Upper lobe of right lung (tissue), 1 donor: ENCODE measurements at regions not wholly inside any gene's neighbourhood (a gene's known extent, or its start where the extent isn't known, plus 50 kb on each side); places are given as distances from the start of the nearest gene placed in this dataset.

Experiments
- ATAC-seq: fragments of 200-7000 bp; cut with Tn5 transposase; one replicate; pipeline ENCODE4 v1.9.1; 2020; ENCODE audit warnings: mild to moderate bottlenecking, moderate library complexity
- DNase-seq: peaks from one replicate; pipeline ENCODE4 v3.0.0-alpha.2; 2020
- H3K27ac ChIP-seq: fragments of 200-600 bp; one replicate; pipeline ENCODE4 v1.8.0; 2022
- H3K27me3 ChIP-seq: fragments of 200-600 bp; one replicate; pipeline ENCODE4 v1.8.0; 2022; ENCODE audit warnings: mild to moderate bottlenecking
- H3K36me3 ChIP-seq: fragments of 200-600 bp; one replicate; pipeline ENCODE4 v1.8.0; 2022
- H3K4me1 ChIP-seq: fragments of 200-600 bp; one replicate; pipeline ENCODE4 v1.8.0; 2022
- H3K4me3 ChIP-seq: fragments of 200-600 bp; one replicate; pipeline ENCODE4 v1.8.0; 2022; ENCODE audit warnings: mild to moderate bottlenecking
- H3K9me3 ChIP-seq: fragments of 200-600 bp; one replicate; pipeline ENCODE4 v1.8.0; 2022
- CTCF ChIP-seq: fragments of 200-600 bp; IDR thresholded peaks from one replicate; pipeline ENCODE4 v1.8.0; 2022; ENCODE audit warnings: antibody characterized with exemption
- intact Hi-C: fragments of 100-400 bp; cut with DNase I; formaldehyde crosslinking; loops from one replicate; pipeline ENCODE4 v1.11.0; 2022
- donor health status: DM: no; HTN: yes; CAD: no; lungs with severe emphysema.

GRCh38 chr20:11379257-11380011 is 538.3 kb upstream of the BTBD3 start:
- DNase-seq, result no peak
- intact Hi-C loops, result no loop called here
- H3K27me3 ChIP-seq, result no peaks in the 10 kb centered on the region
- H3K36me3 ChIP-seq, result no peaks in the 10 kb centered on the region
- no peak overlapping the region for H3K4me3 ChIP-seq
- H3K27ac ChIP-seq, result no peak overlapping the region
- TF ChIP-seq CTCF, result no peak
- H3K9me3 ChIP-seq, result no peaks in the 10 kb centered on the region
- ATAC-seq, result no peak
- H3K4me1 ChIP-seq, result no peaks in the 10 kb centered on the region

GRCh38 chr20:11380283-11380682 is 537.4 kb upstream of the BTBD3 start:
- H3K27me3 ChIP-seq, result no peaks in the 10 kb centered on the region
- no peaks in the 10 kb centered on the region for H3K4me1 ChIP-seq
- intact Hi-C loops, result no loop called here
- TF ChIP-seq CTCF, result no peak
- no peak for DNase-seq
- no peaks in the 10 kb centered on the region for H3K9me3 ChIP-seq
- H3K4me3 ChIP-seq, result no peak overlapping the region
- no peak overlapping the region for H3K27ac ChIP-seq
- H3K36me3 ChIP-seq, result no peaks in the 10 kb centered on the region
- ATAC-seq, result no peak

GRCh38 chr20:11387189-11387754 is 530.4 kb upstream of the BTBD3 start:
- Histone ChIP-seq H3K4me3 (no peak overlapping the region), H3K27me3 (no peaks in the 10 kb centered on the region), H3K36me3 (no peaks in the 10 kb centered on the region), H3K27ac (no peak overlapping the region), H3K9me3 (no peaks in the 10 kb centered on the region), H3K4me1 (no peaks in the 10 kb centered on the region)
- DNase-seq, result no peak
- ATAC-seq, result no peak
- TF ChIP-seq CTCF, result no peak
- intact Hi-C loops, result no loop called here

- intact Hi-C loops, result no loop called here
- no peak for TF ChIP-seq CTCF
- no peak overlapping the region for H3K27ac ChIP-seq
- H3K36me3 ChIP-seq, result no peaks in the 10 kb centered on the region
- DNase-seq, result no peak
- H3K4me3 ChIP-seq, result no peak overlapping the region
- no peaks in the 10 kb centered on the region for H3K4me1 ChIP-seq
- no peak for ATAC-seq
- H3K9me3 ChIP-seq, result no peaks in the 10 kb centered on the region
- H3K27me3 ChIP-seq, result no peaks in the 10 kb centered on the region
Observed at GRCh38 chr20:11389186-11389585, 528.5 kb upstream of the BTBD3 start.

- H3K4me3 ChIP-seq, result no peak overlapping the region
- H3K27me3 ChIP-seq, result no peaks in the 10 kb centered on the region
- DNase-seq (no peak), ATAC-seq (no peak)
- no peak for TF ChIP-seq CTCF
- H3K36me3 ChIP-seq, result no peaks in the 10 kb centered on the region
- no peaks in the 10 kb centered on the region for H3K4me1 ChIP-seq
- no peak overlapping the region for H3K27ac ChIP-seq
- intact Hi-C loops, result no loop called here
- no peaks in the 10 kb centered on the region for H3K9me3 ChIP-seq
Observed at GRCh38 chr20:11391591-11391990, 526.1 kb upstream of the BTBD3 start.
